Ishikawa (cell line): ENCODE measurements at regions not wholly inside any gene's neighbourhood (a gene's known extent, or its start where the extent isn't known, plus 50 kb on each side); places are given as distances from the start of the nearest gene placed in this dataset.

Experiments
- CEBPB ChIP-seq: IDR thresholded peaks from 2 replicates; pipeline ENCODE4 v1.6.1; 2012
- CREB1 ChIP-seq: IDR thresholded peaks from 2 replicates; pipeline ENCODE4 v1.6.1; 2012; ENCODE audit warnings: low read depth
- EGR1 ChIP-seq: IDR thresholded peaks from 2 replicates; pipeline ENCODE4 v1.6.1; 2012
- EP300 ChIP-seq: IDR thresholded peaks from 2 replicates; pipeline ENCODE4 v1.6.1; 2012; ENCODE audit warnings: borderline replicate concordance
- FOXM1 ChIP-seq: IDR thresholded peaks from 2 replicates; pipeline ENCODE4 v1.6.1; 2012; ENCODE audit warnings: low read depth, borderline replicate concordance
- MAX ChIP-seq: IDR thresholded peaks from 2 replicates; pipeline ENCODE4 v1.6.1; 2012
- NFIC ChIP-seq: IDR thresholded peaks from 2 replicates; pipeline ENCODE4 v1.6.1; 2012
- RAD21 ChIP-seq: IDR thresholded peaks from 2 replicates; pipeline ENCODE4 v1.6.1; 2012; ENCODE audit warnings: low read depth
- REST ChIP-seq: IDR thresholded peaks from 2 replicates; pipeline ENCODE4 v1.6.1; 2012; ENCODE audit warnings: low read depth, mild to moderate bottlenecking
- TAF1 ChIP-seq: IDR thresholded peaks from 2 replicates; pipeline ENCODE4 v1.6.1; 2012; ENCODE audit warnings: low read depth, mild to moderate bottlenecking
- TCF12 ChIP-seq: IDR thresholded peaks from 2 replicates; pipeline ENCODE4 v1.6.1; 2012; ENCODE audit warnings: low read depth
- TEAD4 ChIP-seq: IDR thresholded peaks from 2 replicates; pipeline ENCODE4 v1.6.1; 2012
- USF1 ChIP-seq: IDR thresholded peaks from 2 replicates; pipeline ENCODE4 v1.6.1; 2012
- YY1 ChIP-seq: IDR thresholded peaks from 2 replicates; pipeline ENCODE4 v1.6.1; 2012; ENCODE audit warnings: low read depth
- ZBTB7A ChIP-seq: IDR thresholded peaks from 2 replicates; pipeline ENCODE4 v1.6.1; 2012; ENCODE audit warnings: low read depth

- TF ChIP-seq TCF12 = no peak
- TF ChIP-seq CREB1 = no peak
- TF ChIP-seq ZBTB7A = no peak
- TF ChIP-seq FOXM1 = no peak
- TF ChIP-seq EGR1 = no peak
- no peak for TF ChIP-seq TEAD4
- no peak for TF ChIP-seq USF1
- TF ChIP-seq YY1 = no peak
Observed at GRCh38 chr1:29451368-29451892, 215.1 kb downstream of the PTPRU start.

- TF ChIP-seq CEBPB (no peak), ZBTB7A (no peak), RAD21 (no peak), USF1 (no peak), MAX (no peak), EP300 (no peak), FOXM1 (no peak), CREB1 (no peak), TEAD4 (no peak), NFIC (no peak), REST (no peak), TAF1 (no peak), EGR1 (no peak), TCF12 (no peak), YY1 (no peak)
Observed at GRCh38 chr1:29450591-29450990, 214.3 kb downstream of the PTPRU start.

- TF ChIP-seq RAD21 = no peak
- TF ChIP-seq EGR1 = no peak
- TF ChIP-seq USF1 = no peak
- no peak for TF ChIP-seq EP300
- no peak for TF ChIP-seq CREB1
- no peak for TF ChIP-seq YY1
- no peak for TF ChIP-seq MAX
- TF ChIP-seq TEAD4 = no peak
Observed at GRCh38 chr1:29448456-29449235, 212.3 kb downstream of the PTPRU start.

GRCh38 chr1:29447368-29447767 is 211.0 kb downstream of the PTPRU start:
- no peak for TF ChIP-seq EGR1
- no peak for TF ChIP-seq CEBPB
- TF ChIP-seq YY1 = no peak
- TF ChIP-seq MAX = no peak
- TF ChIP-seq REST = no peak
- TF ChIP-seq EP300 = no peak
- no peak for TF ChIP-seq RAD21
- TF ChIP-seq TAF1 = no peak
- TF ChIP-seq FOXM1 = no peak
- no peak for TF ChIP-seq CREB1
- no peak for TF ChIP-seq NFIC
- no peak for TF ChIP-seq TCF12
- TF ChIP-seq USF1 = no peak
